Neural cell (in vitro differentiated cells): ENCODE measurements at regions not wholly inside any gene's neighbourhood (a gene's known extent, or its start where the extent isn't known, plus 50 kb on each side); places are given as distances from the start of the nearest gene placed in this dataset.

Experiments used
- H2AFZ ChIP-seq: fragments of 200-600, 300-800 bp; sonication (generic), shearing (Covaris generic); 2 replicates; pipeline ENCODE4 v1.6.0; 2014; ENCODE audit warnings: low read depth, mild to moderate bottlenecking, antibody characterized with exemption, low read length, moderate library complexity
- H3F3A ChIP-seq: fragments of 200-600 bp; shearing (Covaris generic); 2 replicates; pipeline ENCODE4 v1.6.1; 2016; ENCODE audit warnings: mild to moderate bottlenecking, moderate library complexity, mixed read lengths, antibody characterized with exemption, low read length; ENCODE audit not compliant: insufficient read depth, poor library complexity, severe bottlenecking
- H3K27ac ChIP-seq: fragments of 200-600, 300-800 bp; sonication (generic), shearing (Covaris generic); 2 replicates; pipeline ENCODE4 v1.5.1; 2014; ENCODE audit warnings: mild to moderate bottlenecking, low read length, moderate library complexity
- H3K27me3 ChIP-seq: fragments of 300-800, 200-600 bp; sonication (generic), shearing (Covaris generic); 2 replicates; pipeline ENCODE4 v1.6.0; 2014; ENCODE audit warnings: mild to moderate bottlenecking, low read depth, low read length, moderate library complexity; ENCODE audit not compliant: insufficient read depth
- H3K36me3 ChIP-seq: fragments of 300-800, 200-600 bp; sonication (generic), shearing (Covaris generic); 2 replicates; pipeline ENCODE4 v1.5.1; 2014; ENCODE audit warnings: mild to moderate bottlenecking, antibody characterized with exemption, low read length, moderate library complexity; ENCODE audit not compliant: insufficient read depth
- H3K4me2 ChIP-seq: fragments of 300-800, 200-600 bp; sonication (generic), shearing (Covaris generic); 2 replicates; pipeline ENCODE4 v1.6.0; 2014; ENCODE audit warnings: mild to moderate bottlenecking, low read length
- H3K4me3 ChIP-seq: fragments of 300-800, 200-600 bp; sonication (generic), shearing (Covaris generic); 2 replicates; pipeline ENCODE4 v1.5.1; 2014; ENCODE audit warnings: mild to moderate bottlenecking, low read length, moderate library complexity
- H3K79me2 ChIP-seq: fragments of 200-600 bp; shearing (Covaris generic); replicated peaks from 2 replicates; pipeline ENCODE4 v1.6.0; 2014; ENCODE audit warnings: mild to moderate bottlenecking, low read length, moderate library complexity; ENCODE audit not compliant: insufficient read depth
- H3K9ac ChIP-seq: fragments of 300-800, 200-600 bp; sonication (generic), shearing (Covaris generic); 2 replicates; pipeline ENCODE4 v1.6.1; 2016; ENCODE audit warnings: mild to moderate bottlenecking, low read length, mixed read lengths
- H3K9me2 ChIP-seq: fragments of 200-600 bp; shearing (Covaris generic); 2 replicates; pipeline ENCODE4 v1.6.1; 2016; ENCODE audit warnings: mild to moderate bottlenecking, low read length, mixed read lengths; ENCODE audit not compliant: insufficient read depth
- H3K9me3 ChIP-seq: fragments of 200-600, 300-800 bp; sonication (generic), shearing (Covaris generic); 2 replicates; pipeline ENCODE4 v1.6.1; 2016; ENCODE audit warnings: mild to moderate bottlenecking, mixed run types, low read length, moderate library complexity, mixed read lengths
- H4K20me1 ChIP-seq: fragments of 200-600 bp; shearing (Covaris generic); 2 replicates; pipeline ENCODE4 v1.6.1; 2016; ENCODE audit warnings: mild to moderate bottlenecking, mixed run types; ENCODE audit not compliant: insufficient read depth
- CTCF ChIP-seq: fragments of 450-650 bp; IDR thresholded peaks from 2 replicates; pipeline ENCODE4 v1.5.1; 2014; ENCODE audit warnings: antibody characterized with exemption, mild to moderate bottlenecking, moderate library complexity; ENCODE audit not compliant: poor library complexity, severe bottlenecking
- EP300 ChIP-seq: fragments of 450-650 bp; conservative IDR thresholded peaks from 2 replicates; pipeline ENCODE4 v1.6.1; 2014; ENCODE audit warnings: antibody characterized with exemption, mild to moderate bottlenecking, moderate library complexity; ENCODE audit not compliant: poor library complexity, severe bottlenecking
- EZH2 ChIP-seq: fragments of 200-600, 300-800 bp; shearing (Covaris generic), sonication (generic); IDR thresholded peaks from 2 replicates; pipeline ENCODE4 v1.6.1; 2014; ENCODE audit warnings: antibody characterized with exemption, low read length, borderline replicate concordance, mild to moderate bottlenecking; ENCODE audit not compliant: insufficient read depth, poor library complexity, severe bottlenecking
- MXI1 ChIP-seq: fragments of 450-650 bp; conservative IDR thresholded peaks from 2 replicates; pipeline ENCODE4 v1.6.1; 2014; ENCODE audit warnings: antibody characterized with exemption, mild to moderate bottlenecking; ENCODE audit not compliant: poor library complexity, severe bottlenecking
- POLR2AphosphoS5 ChIP-seq: IDR thresholded peaks from 2 replicates; pipeline ENCODE4 v1.6.1; 2012
- RAD21 ChIP-seq: fragments of 450-650 bp; conservative IDR thresholded peaks from 2 replicates; pipeline ENCODE4 v1.6.1; 2014; ENCODE audit warnings: antibody characterized with exemption, mild to moderate bottlenecking, moderate library complexity
- REST ChIP-seq: IDR thresholded peaks from 2 replicates; pipeline ENCODE4 v1.6.1; 2012; ENCODE audit warnings: borderline replicate concordance
- SMC3 ChIP-seq: fragments of 450-650 bp; conservative IDR thresholded peaks from 2 replicates; pipeline ENCODE4 v1.6.1; 2014; ENCODE audit warnings: antibody characterized with exemption, mild to moderate bottlenecking, moderate library complexity; ENCODE audit not compliant: poor library complexity
- TAF1 ChIP-seq: IDR thresholded peaks from 2 replicates; pipeline ENCODE4 v1.6.1; 2012; ENCODE audit warnings: low read depth

GRCh38 chr5:10875201-10875768 is 114.3 kb upstream of the DAP start:
- Histone ChIP-seq H2AFZ (no peak overlapping the region), H3F3A (no peaks in the 10 kb centered on the region), H3K79me2 (no peaks in the 10 kb centered on the region), H4K20me1 (no peaks in the 10 kb centered on the region), H3K27ac (no peak overlapping the region), H3K4me3 (no peak overlapping the region), H3K27me3 (no peaks in the 10 kb centered on the region), H3K9ac (no peak overlapping the region), H3K9me3 (no peaks in the 10 kb centered on the region), H3K36me3 (no peaks in the 10 kb centered on the region), H3K4me2 (no peak overlapping the region), H3K9me2 (no peaks in the 10 kb centered on the region)
- no peak for TF ChIP-seq TAF1
- TF ChIP-seq SMC3, result no peak
- TF ChIP-seq CTCF, result no peak
- no peak for TF ChIP-seq MXI1
- no peak for TF ChIP-seq EZH2
- TF ChIP-seq POLR2AphosphoS5, result no peak
- TF ChIP-seq REST, result no peak
- no peak for TF ChIP-seq RAD21
- no peak for TF ChIP-seq EP300

- Histone ChIP-seq H2AFZ (no peak overlapping the region), H3K36me3 (no peaks in the 10 kb centered on the region), H3K79me2 (no peaks in the 10 kb centered on the region), H3K9me3 (no peaks in the 10 kb centered on the region), H3K9ac (no peak overlapping the region), H3K27ac (no peak overlapping the region), H4K20me1 (no peaks in the 10 kb centered on the region), H3K4me3 (no peak overlapping the region), H3K4me2 (no peak overlapping the region), H3K27me3 (no peaks in the 10 kb centered on the region), H3F3A (no peaks in the 10 kb centered on the region), H3K9me2 (no peaks in the 10 kb centered on the region)
- TF ChIP-seq SMC3, result no peak
- no peak for TF ChIP-seq TAF1
- TF ChIP-seq EZH2, result no peak
- no peak for TF ChIP-seq CTCF
- TF ChIP-seq REST, result no peak
- no peak for TF ChIP-seq POLR2AphosphoS5
- no peak for TF ChIP-seq MXI1
- no peak for TF ChIP-seq RAD21
Measured at GRCh38 chr5:10874541-10874940, 113.5 kb upstream of the DAP start.
